Memory B cell (primary cell): ENCODE measurements at regions not wholly inside any gene's neighbourhood (a gene's known extent, or its start where the extent isn't known, plus 50 kb on each side); places are given as distances from the start of the nearest gene placed in this dataset.

Source experiments
- ATAC-seq: fragments of 150-1000 bp; cut with Tn5 transposase; 2 replicates; pipeline ENCODE4 v1.10.0; 2021; ENCODE audit warnings: low read depth, mild to moderate bottlenecking, moderate library complexity
- DNase-seq, 2 donors: peaks; one replicate each; pipeline ENCODE4 v3.0.0; 2022; ENCODE audit warnings: low spot score in 2 of 2
- H3K27ac Mint-ChIP-seq: one replicate; pipeline ENCODE4 v1.8.0; 2022; ENCODE audit warnings: mild to moderate bottlenecking, moderate library complexity, mixed read lengths
- H3K27me3 Mint-ChIP-seq: one replicate; pipeline ENCODE4 v1.8.0; 2022; ENCODE audit warnings: mixed read lengths
- H3K36me3 Mint-ChIP-seq: one replicate; pipeline ENCODE4 v1.8.0; 2022; ENCODE audit warnings: mild to moderate bottlenecking, mixed read lengths
- H3K4me1 Mint-ChIP-seq: one replicate; pipeline ENCODE4 v1.8.0; 2022; ENCODE audit warnings: mixed read lengths
- H3K4me3 Mint-ChIP-seq: one replicate; pipeline ENCODE4 v1.8.0; 2022; ENCODE audit warnings: mild to moderate bottlenecking, moderate library complexity, mixed read lengths
- H3K9me3 Mint-ChIP-seq: one replicate; pipeline ENCODE4 v1.8.0; 2022; ENCODE audit warnings: mixed read lengths

- H3K36me3 Mint-ChIP-seq: peaks cover 3% of the 10 kb centered on the region
- H3K27ac Mint-ChIP-seq: no peak overlapping the region
- H3K4me1 Mint-ChIP-seq: no peaks in the 10 kb centered on the region
- DNase-seq: no peak
- H3K4me3 Mint-ChIP-seq: no peak overlapping the region
- H3K9me3 Mint-ChIP-seq: peaks cover 4% of the 10 kb centered on the region
- H3K27me3 Mint-ChIP-seq: no peaks in the 10 kb centered on the region
- no peak for ATAC-seq
Measured at GRCh38 chr13:22148187-22148586, 477.3 kb downstream of the FGF9 start.

DNA sequence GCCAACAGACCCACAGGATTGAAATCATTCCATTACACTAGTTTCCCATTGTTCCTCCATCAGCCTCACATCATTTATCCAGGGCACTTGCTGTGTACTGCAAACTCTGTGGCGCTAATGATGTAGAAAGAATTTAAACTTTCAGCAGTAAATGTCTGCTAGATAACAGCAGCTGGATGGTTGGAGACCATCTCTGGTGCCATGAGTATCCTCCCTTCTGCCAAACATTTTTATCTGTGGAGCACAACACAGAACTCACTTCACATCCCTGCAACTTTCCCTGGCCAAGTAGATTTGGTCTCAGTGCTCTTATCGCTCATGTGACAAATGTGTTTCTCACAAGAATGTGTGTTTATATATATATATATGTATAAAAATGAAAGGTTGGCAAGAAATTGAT, 481.9 kb downstream of the FGF9 start:
- H3K4me1 Mint-ChIP-seq: no peaks in the 10 kb centered on the region
- no peak overlapping the region for H3K4me3 Mint-ChIP-seq
- peaks cover 3% of the 10 kb centered on the region for H3K36me3 Mint-ChIP-seq
- no peak overlapping the region for H3K27ac Mint-ChIP-seq
- ATAC-seq (no peak), DNase-seq (no peak)
- H3K9me3 Mint-ChIP-seq: peaks cover 3% of the 10 kb centered on the region
- no peaks in the 10 kb centered on the region for H3K27me3 Mint-ChIP-seq

GRCh38 chr13:22154041-22154440, 483.2 kb downstream of the FGF9 start:
- H3K27ac Mint-ChIP-seq: no peak overlapping the region
- no peaks in the 10 kb centered on the region for H3K36me3 Mint-ChIP-seq
- H3K27me3 Mint-ChIP-seq: no peaks in the 10 kb centered on the region
- DNase-seq (no peak), ATAC-seq (no peak)
- no peak overlapping the region for H3K4me3 Mint-ChIP-seq
- no peaks in the 10 kb centered on the region for H3K4me1 Mint-ChIP-seq
- peaks cover 1% of the 10 kb centered on the region for H3K9me3 Mint-ChIP-seq

DNA sequence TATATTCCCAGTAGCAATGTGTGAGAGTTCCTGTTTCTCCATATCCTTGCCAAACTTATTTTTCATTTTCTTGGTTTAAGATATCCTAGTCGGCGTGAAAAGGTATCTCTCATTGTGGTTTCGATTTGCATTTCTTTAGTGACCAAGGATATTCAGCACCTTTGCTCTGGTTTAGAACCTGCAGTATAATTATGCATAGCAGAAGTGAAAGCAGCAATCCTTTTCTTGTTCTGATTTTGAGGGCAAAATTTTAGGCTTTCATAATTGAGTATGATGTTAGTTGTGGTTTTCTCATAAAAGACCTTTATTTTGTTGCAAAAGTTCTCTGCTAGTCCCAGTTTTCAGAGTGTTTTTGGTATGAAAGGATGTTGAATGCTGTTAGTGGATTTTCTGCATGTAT, 491.0 kb downstream of the FGF9 start:
- H3K4me1 Mint-ChIP-seq: peaks cover 14% of the 10 kb centered on the region
- peak overlapping the region; percentile 54 for H3K4me3 Mint-ChIP-seq
- no peak overlapping the region for H3K27ac Mint-ChIP-seq
- no peaks in the 10 kb centered on the region for H3K36me3 Mint-ChIP-seq
- DNase-seq (peak in 1 of 2 donors; percentile 9), ATAC-seq (peak; percentile 92)
- no peaks in the 10 kb centered on the region for H3K9me3 Mint-ChIP-seq
- H3K27me3 Mint-ChIP-seq: peaks cover 1% of the 10 kb centered on the region

GRCh38 chr13:22162889-22163288, 492.0 kb downstream of the FGF9 start:
- H3K27ac Mint-ChIP-seq: no peak overlapping the region
- ATAC-seq: no peak
- no peak overlapping the region for H3K4me3 Mint-ChIP-seq

GRCh38 chr13:22168437-22169190, 497.7 kb downstream of the FGF9 start:
- H3K9me3 Mint-ChIP-seq: no peaks in the 10 kb centered on the region
- no peaks in the 10 kb centered on the region for H3K4me1 Mint-ChIP-seq
- DNase-seq: no peak
- no peaks in the 10 kb centered on the region for H3K36me3 Mint-ChIP-seq
- no peak for ATAC-seq
- no peak overlapping the region for H3K27ac Mint-ChIP-seq
- no peak overlapping the region for H3K4me3 Mint-ChIP-seq
- H3K27me3 Mint-ChIP-seq: peaks cover 2% of the 10 kb centered on the region

More at GRCh38 chr13:22162889-22163288, 492.0 kb downstream of the FGF9 start:
- Mint-ChIP-seq H3K9me3 (no peaks in the 10 kb centered on the region), H3K27me3 (peaks cover 1% of the 10 kb centered on the region), H3K36me3 (no peaks in the 10 kb centered on the region), H3K4me1 (peaks cover 14% of the 10 kb centered on the region)
- no peak for DNase-seq

GRCh38 chr13:22169473-22169872, 498.6 kb downstream of the FGF9 start:
- Mint-ChIP-seq H3K4me1 (no peaks in the 10 kb centered on the region), H3K27me3 (peaks cover 2% of the 10 kb centered on the region), H3K27ac (no peak overlapping the region), H3K36me3 (no peaks in the 10 kb centered on the region), H3K9me3 (no peaks in the 10 kb centered on the region), H3K4me3 (no peak overlapping the region)
- DNase-seq (no peak), ATAC-seq (no peak)

GRCh38 chr13:22173610-22174009, 502.7 kb downstream of the FGF9 start:
- peaks cover 2% of the 10 kb centered on the region for H3K27me3 Mint-ChIP-seq
- no peaks in the 10 kb centered on the region for H3K36me3 Mint-ChIP-seq
- peaks cover 8% of the 10 kb centered on the region for H3K9me3 Mint-ChIP-seq
- DNase-seq: no peak
- no peak overlapping the region for H3K27ac Mint-ChIP-seq
- H3K4me1 Mint-ChIP-seq: no peaks in the 10 kb centered on the region
- ATAC-seq: no peak
- no peak overlapping the region for H3K4me3 Mint-ChIP-seq

- no peak for DNase-seq
- peaks cover 8% of the 10 kb centered on the region for H3K9me3 Mint-ChIP-seq
- no peaks in the 10 kb centered on the region for H3K36me3 Mint-ChIP-seq
- no peak overlapping the region for H3K4me3 Mint-ChIP-seq
- H3K27me3 Mint-ChIP-seq: no peaks in the 10 kb centered on the region
- H3K27ac Mint-ChIP-seq: no peak overlapping the region
- no peaks in the 10 kb centered on the region for H3K4me1 Mint-ChIP-seq
- no peak for ATAC-seq
Measured at GRCh38 chr13:22175241-22175640, 504.4 kb downstream of the FGF9 start.

DNA sequence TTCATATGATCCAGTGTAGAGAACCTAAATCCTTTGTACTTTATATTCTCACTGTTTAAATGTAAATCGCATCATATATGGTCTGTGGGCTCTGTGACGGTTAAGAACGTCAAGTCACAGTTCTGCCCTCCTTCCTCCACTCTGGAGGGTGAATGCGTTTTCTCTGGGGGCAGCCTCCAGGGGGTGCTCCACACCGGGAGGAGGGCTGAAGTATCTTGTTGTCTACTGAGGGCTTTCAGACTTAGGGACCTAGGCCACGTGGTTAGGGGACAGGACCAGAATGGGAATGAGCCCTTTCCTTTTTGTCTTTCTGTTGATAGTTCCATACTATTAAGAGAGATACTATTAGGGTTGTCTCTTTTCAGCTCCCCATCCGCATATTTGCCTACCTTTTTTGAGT, 504.9 kb downstream of the FGF9 start:
- Mint-ChIP-seq H3K36me3 (no peaks in the 10 kb centered on the region), H3K27me3 (no peaks in the 10 kb centered on the region), H3K9me3 (peaks cover 8% of the 10 kb centered on the region), H3K4me1 (no peaks in the 10 kb centered on the region), H3K27ac (no peak overlapping the region), H3K4me3 (no peak overlapping the region)
- ATAC-seq (no peak), DNase-seq (no peak)

DNA sequence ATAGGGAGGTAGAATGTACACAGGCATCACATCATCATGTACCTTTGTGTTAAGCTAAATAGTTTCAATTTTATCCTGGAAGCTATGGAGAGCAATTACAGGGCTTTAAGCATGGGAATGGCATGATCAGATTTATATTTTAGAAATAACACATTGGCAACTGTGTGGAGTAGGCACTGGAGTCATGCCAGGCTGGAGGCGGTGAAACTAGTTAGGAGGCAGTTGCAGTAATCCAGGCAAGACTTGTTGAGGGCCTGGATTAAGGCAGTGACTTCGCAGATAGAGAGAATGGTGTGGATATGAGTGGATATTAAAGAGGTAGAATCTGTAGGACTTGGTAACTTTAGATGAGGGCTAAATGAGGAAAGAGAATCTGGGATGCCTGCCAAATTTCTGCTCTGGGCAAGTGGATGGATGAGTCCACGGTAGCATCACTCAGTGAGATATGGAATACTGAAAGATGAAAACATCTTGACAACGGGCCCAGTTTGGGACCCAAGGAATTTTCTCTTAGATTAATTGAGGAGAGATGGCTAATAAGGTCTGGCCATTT, 506.2 kb downstream of the FGF9 start:
- Mint-ChIP-seq H3K4me1 (no peaks in the 10 kb centered on the region), H3K4me3 (no peak overlapping the region), H3K36me3 (no peaks in the 10 kb centered on the region), H3K27ac (no peak overlapping the region), H3K9me3 (peaks cover 8% of the 10 kb centered on the region), H3K27me3 (no peaks in the 10 kb centered on the region)
- no peak for ATAC-seq
- no peak for DNase-seq

DNA sequence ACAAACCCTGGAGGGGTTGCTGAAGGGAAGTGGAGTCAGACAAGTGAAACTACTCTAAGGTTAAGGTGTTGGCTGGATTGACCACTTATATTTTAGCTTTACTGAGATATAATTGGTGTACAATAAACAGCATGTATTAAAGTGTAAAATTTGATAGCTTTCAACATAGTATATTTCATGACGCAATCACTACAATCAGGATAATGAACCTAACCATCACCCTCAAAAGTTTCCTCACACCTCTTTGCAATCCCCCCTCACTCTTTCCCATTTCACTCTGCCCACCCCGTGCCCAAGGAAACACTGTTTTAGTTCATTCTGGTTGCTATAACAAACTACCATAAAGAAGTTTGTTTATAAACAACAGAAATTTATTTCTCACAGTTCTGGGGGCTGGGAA, 508.0 kb downstream of the FGF9 start:
- no peak for DNase-seq
- Mint-ChIP-seq H3K27ac (no peak overlapping the region), H3K4me1 (no peaks in the 10 kb centered on the region), H3K9me3 (peaks cover 8% of the 10 kb centered on the region), H3K4me3 (no peak overlapping the region), H3K27me3 (peaks cover 2% of the 10 kb centered on the region), H3K36me3 (no peaks in the 10 kb centered on the region)
- no peak for ATAC-seq

- DNase-seq (no peak), ATAC-seq (no peak)
- Mint-ChIP-seq H3K4me1 (no peaks in the 10 kb centered on the region), H3K9me3 (peaks cover 1% of the 10 kb centered on the region), H3K36me3 (no peaks in the 10 kb centered on the region), H3K4me3 (no peak overlapping the region), H3K27me3 (peaks cover 9% of the 10 kb centered on the region), H3K27ac (no peak overlapping the region)
Measured at GRCh38 chr13:22187329-22187728, 516.5 kb downstream of the FGF9 start.

- H3K4me3 Mint-ChIP-seq: no peak overlapping the region
- ATAC-seq: no peak
- H3K4me1 Mint-ChIP-seq: no peaks in the 10 kb centered on the region
Measured at GRCh38 chr13:22189176-22190048, 518.5 kb downstream of the FGF9 start.

More at GRCh38 chr13:22189176-22190048, 518.5 kb downstream of the FGF9 start:
- Mint-ChIP-seq H3K9me3 (no peaks in the 10 kb centered on the region), H3K27me3 (peaks cover 7% of the 10 kb centered on the region), H3K36me3 (no peaks in the 10 kb centered on the region), H3K27ac (no peak overlapping the region)
- DNase-seq: no peak
